ENCODE measurements at regions not wholly inside any gene's neighbourhood (a gene's known extent, or its start where the extent isn't known, plus 50 kb on each side); places are given as distances from the start of the nearest gene placed in this dataset.

- DNase-seq (ENCODE audit: low spot score), result no peak
- Histone ChIP-seq H3K4me3 (ENCODE audit: low read depth, low read length, poor library complexity, severe bottlenecking) (no peak overlapping the region), H3K79me2 (ENCODE audit: insufficient read depth, low read depth, low read length) (no peaks in the 10 kb centered on the region), H2AFZ (ENCODE audit: low read length) (no peak overlapping the region), H3K9me2 (ENCODE audit: insufficient read depth, low read length) (no peaks in the 10 kb centered on the region), H3K27ac (ENCODE audit: low read depth, low read length, poor library complexity, severe bottlenecking) (no peak overlapping the region), H3K4me1 (ENCODE audit: insufficient read depth, low read length, poor library complexity, severe bottlenecking) (peaks cover 12% of the 10 kb centered on the region), H3K4me2 (ENCODE audit: low read length) (no peak overlapping the region), H3K9me3 (ENCODE audit: low read length) (peaks cover 13% of the 10 kb centered on the region; the same call in 1 of the 2 replicates), H3K36me3 (ENCODE audit: insufficient read depth, low read length) (no peaks in the 10 kb centered on the region; the same call in 1 of the 2 replicates), H4K20me1 (ENCODE audit: insufficient read depth, low read length) (no peaks in the 10 kb centered on the region)
- ChIA-PET POLR2A (interaction anchor here (0.6 to 2.4 kb wide), 6 partner anchors 9 to 340 kb away, joined by 3 to 7 read pairs (median 4); no protein-coding TSS in a partner anchor), CTCF (ENCODE audit: unreplicated experiment) (interaction anchor here (1.2 kb wide), 1 partner anchor 33 kb away, joined by 3 read pairs; no protein-coding TSS in a partner anchor)
- BruUV-seq (replicated peaks), result no TSS peak
- TF ChIP-seq EZH2phosphoT487 (IDR thresholded peaks at IDR 0.05; ENCODE audit: borderline replicate concordance, low read depth, low read length) (no peak), CTCF (conservative IDR thresholded peaks at IDR 0.05; ENCODE audit: low read length) (no peak)
- intact Hi-C loops (cut with micrococcal nuclease; ENCODE audit: unreplicated experiment), result no loop called here
Measured at GRCh38 chr5:158270996-158271554, 412.1 kb upstream of the CLINT1 start.

- no peak overlapping the region for H2AFZ ChIP-seq (ENCODE audit: low read length)
- H3K4me3 ChIP-seq (ENCODE audit: low read depth, low read length, poor library complexity, severe bottlenecking), result no peak overlapping the region
- H3K9me2 ChIP-seq (ENCODE audit: insufficient read depth, low read length), result no peaks in the 10 kb centered on the region
- POLR2A ChIA-PET, result interaction anchor here (0.7 to 1.7 kb wide), 5 partner anchors 10 to 39 kb away, joined by 3 to 5 read pairs (median 3); no protein-coding TSS in a partner anchor
- CTCF ChIA-PET (ENCODE audit: unreplicated experiment), result no interaction called here
- intact Hi-C loops (cut with micrococcal nuclease; ENCODE audit: unreplicated experiment), result no loop called here
- no TSS peak for BruUV-seq (replicated peaks)
- H3K4me1 ChIP-seq (ENCODE audit: insufficient read depth, low read length, poor library complexity, severe bottlenecking), result peaks cover 12% of the 10 kb centered on the region
- H3K9me3 ChIP-seq (ENCODE audit: low read length), result peaks cover 13% of the 10 kb centered on the region; the same call in 1 of the 2 replicates
- H3K36me3 ChIP-seq (ENCODE audit: insufficient read depth, low read length), result no peaks in the 10 kb centered on the region; the same call in 1 of the 2 replicates
- TF ChIP-seq EZH2phosphoT487 (IDR thresholded peaks at IDR 0.05; ENCODE audit: borderline replicate concordance, low read depth, low read length) (no peak), CTCF (conservative IDR thresholded peaks at IDR 0.05; ENCODE audit: low read length) (no peak)
- no peaks in the 10 kb centered on the region for H3K79me2 ChIP-seq (ENCODE audit: insufficient read depth, low read depth, low read length)
- DNase-seq (ENCODE audit: low spot score), result no peak
- H4K20me1 ChIP-seq (ENCODE audit: insufficient read depth, low read length), result no peaks in the 10 kb centered on the region
- H3K4me2 ChIP-seq (ENCODE audit: low read length), result no peak overlapping the region
- no peak overlapping the region for H3K27ac ChIP-seq (ENCODE audit: low read depth, low read length, poor library complexity, severe bottlenecking)
Measured at GRCh38 chr5:158268286-158268685, 409.3 kb upstream of the CLINT1 start.

GRCh38 chr5:158267228-158267627, 408.3 kb upstream of the CLINT1 start:
- no peak overlapping the region for H2AFZ ChIP-seq (ENCODE audit: low read length)
- ChIA-PET POLR2A (interaction anchor here (1.0 to 2.6 kb wide), 4 partner anchors 9 to 15 kb away, joined by 3 to 27 read pairs (median 4); no protein-coding TSS in a partner anchor), CTCF (ENCODE audit: unreplicated experiment) (no interaction called here)
- no peaks in the 10 kb centered on the region for H3K9me2 ChIP-seq (ENCODE audit: insufficient read depth, low read length)
- no peak overlapping the region for H3K27ac ChIP-seq (ENCODE audit: low read depth, low read length, poor library complexity, severe bottlenecking)
- no peaks in the 10 kb centered on the region for H4K20me1 ChIP-seq (ENCODE audit: insufficient read depth, low read length)
- DNase-seq (ENCODE audit: low spot score), result no peak
- no peak for TF ChIP-seq CTCF (conservative IDR thresholded peaks at IDR 0.05; ENCODE audit: low read length)
- no peak for TF ChIP-seq EZH2phosphoT487 (IDR thresholded peaks at IDR 0.05; ENCODE audit: borderline replicate concordance, low read depth, low read length)
- no peaks in the 10 kb centered on the region for H3K79me2 ChIP-seq (ENCODE audit: insufficient read depth, low read depth, low read length)
- intact Hi-C loops (cut with micrococcal nuclease; ENCODE audit: unreplicated experiment), result no loop called here
- BruUV-seq (replicated peaks), result no TSS peak
- no peaks in the 10 kb centered on the region; the same call in 1 of the 2 replicates for H3K36me3 ChIP-seq (ENCODE audit: insufficient read depth, low read length)
- H3K9me3 ChIP-seq (ENCODE audit: low read length), result peaks cover 13% of the 10 kb centered on the region; the same call in 1 of the 2 replicates
- peaks cover 14% of the 10 kb centered on the region for H3K4me1 ChIP-seq (ENCODE audit: insufficient read depth, low read length, poor library complexity, severe bottlenecking)
- no peak overlapping the region for H3K4me2 ChIP-seq (ENCODE audit: low read length)
- H3K4me3 ChIP-seq (ENCODE audit: low read depth, low read length, poor library complexity, severe bottlenecking), result no peak overlapping the region
